ENCODE measurements at regions not wholly inside any gene's neighbourhood (a gene's known extent, or its start where the extent isn't known, plus 50 kb on each side); places are given as distances from the start of the nearest gene placed in this dataset.

DNA sequence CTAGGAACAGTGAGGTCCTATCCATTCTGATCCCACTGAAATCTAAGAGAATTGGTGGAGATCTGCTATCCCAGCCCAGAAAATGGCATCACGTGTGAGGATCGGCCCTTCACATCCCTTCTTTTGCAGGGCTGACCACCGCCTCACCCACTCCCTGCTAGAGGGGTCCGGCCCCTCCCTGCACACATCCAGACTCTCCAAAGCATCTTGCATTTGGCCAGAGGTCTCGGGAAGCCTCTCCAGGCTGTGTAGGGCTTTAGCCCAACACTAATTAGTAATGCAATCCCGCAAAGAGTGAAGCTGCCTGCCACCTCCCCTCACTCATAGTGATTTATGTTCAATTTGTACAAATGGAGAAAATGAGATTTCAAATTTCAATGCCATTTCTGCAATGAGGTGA is 434.4 kb upstream of the ZFHX3 start (continued):
- TF ChIP-seq, protein P1, sequence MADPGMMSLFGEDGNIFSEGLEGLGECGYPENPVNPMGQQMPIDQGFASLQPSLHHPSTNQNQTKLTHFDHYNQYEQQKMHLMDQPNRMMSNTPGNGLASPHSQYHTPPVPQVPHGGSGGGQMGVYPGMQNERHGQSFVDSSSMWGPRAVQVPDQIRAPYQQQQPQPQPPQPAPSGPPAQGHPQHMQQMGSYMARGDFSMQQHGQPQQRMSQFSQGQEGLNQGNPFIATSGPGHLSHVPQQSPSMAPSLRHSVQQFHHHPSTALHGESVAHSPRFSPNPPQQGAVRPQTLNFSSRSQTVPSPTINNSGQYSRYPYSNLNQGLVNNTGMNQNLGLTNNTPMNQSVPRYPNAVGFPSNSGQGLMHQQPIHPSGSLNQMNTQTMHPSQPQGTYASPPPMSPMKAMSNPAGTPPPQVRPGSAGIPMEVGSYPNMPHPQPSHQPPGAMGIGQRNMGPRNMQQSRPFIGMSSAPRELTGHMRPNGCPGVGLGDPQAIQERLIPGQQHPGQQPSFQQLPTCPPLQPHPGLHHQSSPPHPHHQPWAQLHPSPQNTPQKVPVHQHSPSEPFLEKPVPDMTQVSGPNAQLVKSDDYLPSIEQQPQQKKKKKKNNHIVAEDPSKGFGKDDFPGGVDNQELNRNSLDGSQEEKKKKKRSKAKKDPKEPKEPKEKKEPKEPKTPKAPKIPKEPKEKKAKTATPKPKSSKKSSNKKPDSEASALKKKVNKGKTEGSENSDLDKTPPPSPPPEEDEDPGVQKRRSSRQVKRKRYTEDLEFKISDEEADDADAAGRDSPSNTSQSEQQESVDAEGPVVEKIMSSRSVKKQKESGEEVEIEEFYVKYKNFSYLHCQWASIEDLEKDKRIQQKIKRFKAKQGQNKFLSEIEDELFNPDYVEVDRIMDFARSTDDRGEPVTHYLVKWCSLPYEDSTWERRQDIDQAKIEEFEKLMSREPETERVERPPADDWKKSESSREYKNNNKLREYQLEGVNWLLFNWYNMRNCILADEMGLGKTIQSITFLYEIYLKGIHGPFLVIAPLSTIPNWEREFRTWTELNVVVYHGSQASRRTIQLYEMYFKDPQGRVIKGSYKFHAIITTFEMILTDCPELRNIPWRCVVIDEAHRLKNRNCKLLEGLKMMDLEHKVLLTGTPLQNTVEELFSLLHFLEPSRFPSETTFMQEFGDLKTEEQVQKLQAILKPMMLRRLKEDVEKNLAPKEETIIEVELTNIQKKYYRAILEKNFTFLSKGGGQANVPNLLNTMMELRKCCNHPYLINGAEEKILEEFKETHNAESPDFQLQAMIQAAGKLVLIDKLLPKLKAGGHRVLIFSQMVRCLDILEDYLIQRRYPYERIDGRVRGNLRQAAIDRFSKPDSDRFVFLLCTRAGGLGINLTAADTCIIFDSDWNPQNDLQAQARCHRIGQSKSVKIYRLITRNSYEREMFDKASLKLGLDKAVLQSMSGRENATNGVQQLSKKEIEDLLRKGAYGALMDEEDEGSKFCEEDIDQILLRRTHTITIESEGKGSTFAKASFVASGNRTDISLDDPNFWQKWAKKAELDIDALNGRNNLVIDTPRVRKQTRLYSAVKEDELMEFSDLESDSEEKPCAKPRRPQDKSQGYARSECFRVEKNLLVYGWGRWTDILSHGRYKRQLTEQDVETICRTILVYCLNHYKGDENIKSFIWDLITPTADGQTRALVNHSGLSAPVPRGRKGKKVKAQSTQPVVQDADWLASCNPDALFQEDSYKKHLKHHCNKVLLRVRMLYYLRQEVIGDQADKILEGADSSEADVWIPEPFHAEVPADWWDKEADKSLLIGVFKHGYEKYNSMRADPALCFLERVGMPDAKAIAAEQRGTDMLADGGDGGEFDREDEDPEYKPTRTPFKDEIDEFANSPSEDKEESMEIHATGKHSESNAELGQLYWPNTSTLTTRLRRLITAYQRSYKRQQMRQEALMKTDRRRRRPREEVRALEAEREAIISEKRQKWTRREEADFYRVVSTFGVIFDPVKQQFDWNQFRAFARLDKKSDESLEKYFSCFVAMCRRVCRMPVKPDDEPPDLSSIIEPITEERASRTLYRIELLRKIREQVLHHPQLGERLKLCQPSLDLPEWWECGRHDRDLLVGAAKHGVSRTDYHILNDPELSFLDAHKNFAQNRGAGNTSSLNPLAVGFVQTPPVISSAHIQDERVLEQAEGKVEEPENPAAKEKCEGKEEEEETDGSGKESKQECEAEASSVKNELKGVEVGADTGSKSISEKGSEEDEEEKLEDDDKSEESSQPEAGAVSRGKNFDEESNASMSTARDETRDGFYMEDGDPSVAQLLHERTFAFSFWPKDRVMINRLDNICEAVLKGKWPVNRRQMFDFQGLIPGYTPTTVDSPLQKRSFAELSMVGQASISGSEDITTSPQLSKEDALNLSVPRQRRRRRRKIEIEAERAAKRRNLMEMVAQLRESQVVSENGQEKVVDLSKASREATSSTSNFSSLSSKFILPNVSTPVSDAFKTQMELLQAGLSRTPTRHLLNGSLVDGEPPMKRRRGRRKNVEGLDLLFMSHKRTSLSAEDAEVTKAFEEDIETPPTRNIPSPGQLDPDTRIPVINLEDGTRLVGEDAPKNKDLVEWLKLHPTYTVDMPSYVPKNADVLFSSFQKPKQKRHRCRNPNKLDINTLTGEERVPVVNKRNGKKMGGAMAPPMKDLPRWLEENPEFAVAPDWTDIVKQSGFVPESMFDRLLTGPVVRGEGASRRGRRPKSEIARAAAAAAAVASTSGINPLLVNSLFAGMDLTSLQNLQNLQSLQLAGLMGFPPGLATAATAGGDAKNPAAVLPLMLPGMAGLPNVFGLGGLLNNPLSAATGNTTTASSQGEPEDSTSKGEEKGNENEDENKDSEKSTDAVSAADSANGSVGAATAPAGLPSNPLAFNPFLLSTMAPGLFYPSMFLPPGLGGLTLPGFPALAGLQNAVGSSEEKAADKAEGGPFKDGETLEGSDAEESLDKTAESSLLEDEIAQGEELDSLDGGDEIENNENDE (IDR thresholded peaks at IDR 0.05; ENCODE audit: insufficient replicate concordance, low read length), result no peak
- TF ChIP-seq SUZ12 (IDR thresholded peaks at IDR 0.05; ENCODE audit: low read length), result no peak
- no peak for TF ChIP-seq TAF7 (optimal IDR thresholded peaks at IDR 0.05; ENCODE audit: borderline replicate concordance, low read depth, low read length)
- TF ChIP-seq CTBP2 (IDR thresholded peaks at IDR 0.05; ENCODE audit: borderline replicate concordance, insufficient read depth, insufficient read length, low read length), result no peak
- TF ChIP-seq SRF (IDR thresholded peaks at IDR 0.05; ENCODE audit: low read depth, low read length), result no peak
- no peak for TF ChIP-seq SP2 (IDR thresholded peaks at IDR 0.05; ENCODE audit: low read length)
- TF ChIP-seq NANOG (IDR thresholded peaks at IDR 0.05; ENCODE audit: insufficient read depth, low read depth, low read length, poor library complexity, severe bottlenecking), result no peak
- no peak for TF ChIP-seq POLR2A (IDR thresholded peaks at IDR 0.05; ENCODE audit: control extremely low read depth in 1 of 2, low read depth in 2 of 2, low read length in 2 of 2)
- TF ChIP-seq BRCA1 (IDR thresholded peaks at IDR 0.05; ENCODE audit: low read depth, low read length), result no peak

Measured in H1 (cell line).